ELF-1 (cell line): ENCODE measurements at regions not wholly inside any gene's neighbourhood (a gene's known extent, or its start where the extent isn't known, plus 50 kb on each side); places are given as distances from the start of the nearest gene placed in this dataset.

Source experiments
- DNase-seq: peaks from one replicate; pipeline ENCODE4 v3.0.0-alpha.2; 2016; ENCODE audit warnings: low read depth, low spot score

DNA sequence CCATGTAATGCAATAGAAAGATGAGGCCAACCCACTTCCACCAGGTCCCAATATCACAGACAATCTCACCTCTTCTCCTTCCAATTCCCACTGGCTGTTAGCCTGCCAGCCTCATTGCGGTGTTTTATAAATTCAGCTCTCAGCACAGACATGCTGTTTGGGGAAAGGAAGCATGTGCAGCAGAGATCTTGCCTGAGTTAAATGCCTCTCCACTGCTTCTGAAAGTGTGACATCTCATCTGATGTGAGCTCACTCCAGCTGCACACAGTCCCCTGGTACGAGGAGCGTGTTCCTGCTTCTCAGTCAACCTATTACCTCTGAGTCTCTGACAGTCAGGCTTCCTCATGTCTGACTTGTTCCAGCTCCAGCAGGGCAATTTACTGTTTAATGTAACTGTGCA is 122.7 kb upstream of the GUCY1A2 start:
- no peak for DNase-seq

DNA sequence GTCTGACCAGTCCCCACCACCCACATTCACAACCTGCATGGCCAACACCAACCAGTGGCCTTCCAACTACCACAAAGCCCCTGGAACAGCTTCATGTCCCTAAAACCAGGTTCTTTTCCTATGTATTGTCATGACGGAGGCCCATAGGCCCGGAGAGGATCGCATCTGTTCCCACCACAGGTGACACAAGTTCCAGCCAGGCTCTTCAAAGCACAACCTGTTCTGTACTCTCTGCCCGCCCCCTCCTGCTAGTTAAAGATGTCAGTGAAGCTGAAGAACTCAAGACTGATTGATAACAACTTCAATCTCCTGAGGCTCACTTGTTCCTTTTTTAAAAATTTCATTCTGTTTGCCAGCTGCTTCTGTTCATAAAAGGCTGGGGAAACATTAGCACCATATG is 121.1 kb upstream of the GUCY1A2 start:
- no peak for DNase-seq

DNA sequence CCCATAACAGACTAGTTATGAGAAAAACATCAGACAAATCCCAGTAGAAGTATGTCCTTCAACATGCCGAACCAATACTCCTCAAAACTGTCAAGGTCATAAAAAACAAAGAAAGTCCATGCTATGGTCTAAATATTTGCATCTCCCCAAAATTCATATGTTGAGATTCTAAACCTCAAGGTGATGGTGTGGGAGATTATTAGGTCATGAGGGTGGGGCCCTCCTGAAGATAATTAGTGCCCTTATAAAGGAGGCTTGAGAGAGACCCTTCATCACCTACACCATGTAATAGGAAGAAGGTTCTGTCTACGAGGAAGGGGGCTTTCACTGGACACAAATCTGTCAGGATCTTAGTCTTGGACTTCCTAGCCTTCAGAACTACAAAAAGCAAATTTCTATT is 118.6 kb upstream of the GUCY1A2 start:
- no peak for DNase-seq

DNA sequence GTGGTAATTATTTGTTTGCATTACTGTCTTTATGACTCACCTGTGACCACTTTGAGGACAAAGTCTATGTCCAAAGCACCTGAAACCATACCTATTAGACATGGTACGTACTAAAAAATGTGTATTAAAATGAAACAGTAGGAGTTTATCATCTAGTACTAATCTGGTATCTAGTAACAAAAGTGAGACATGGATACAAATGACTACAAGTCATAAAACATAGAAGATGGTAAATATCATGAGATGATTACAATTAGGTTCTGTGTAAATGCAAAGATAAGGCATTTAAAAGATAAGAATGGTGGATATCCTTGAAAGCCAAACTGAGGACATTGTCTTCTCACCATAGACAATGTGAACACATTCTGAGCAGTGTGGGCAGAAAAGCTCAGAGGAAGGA is 113.5 kb upstream of the GUCY1A2 start:
- no peak for DNase-seq

DNA sequence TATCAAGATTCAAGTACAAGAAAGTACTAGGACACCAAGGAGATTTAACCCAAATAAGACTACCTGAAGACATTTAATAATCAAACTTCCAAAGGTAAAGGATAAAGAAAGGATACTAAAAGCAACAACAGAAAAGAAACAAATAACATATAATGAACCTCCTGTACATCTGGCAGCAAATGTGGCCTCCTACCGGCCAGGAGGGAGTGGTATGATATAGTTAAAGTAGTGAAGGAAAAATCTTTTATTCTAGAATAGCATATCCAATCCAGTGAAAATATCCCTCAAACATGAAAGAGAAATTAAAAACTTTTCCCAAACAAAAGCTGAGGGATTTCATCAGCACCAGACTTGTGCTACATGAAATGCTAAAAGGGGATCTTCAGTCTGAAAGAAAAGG is 104.7 kb upstream of the GUCY1A2 start:
- DNase-seq = no peak

DNA sequence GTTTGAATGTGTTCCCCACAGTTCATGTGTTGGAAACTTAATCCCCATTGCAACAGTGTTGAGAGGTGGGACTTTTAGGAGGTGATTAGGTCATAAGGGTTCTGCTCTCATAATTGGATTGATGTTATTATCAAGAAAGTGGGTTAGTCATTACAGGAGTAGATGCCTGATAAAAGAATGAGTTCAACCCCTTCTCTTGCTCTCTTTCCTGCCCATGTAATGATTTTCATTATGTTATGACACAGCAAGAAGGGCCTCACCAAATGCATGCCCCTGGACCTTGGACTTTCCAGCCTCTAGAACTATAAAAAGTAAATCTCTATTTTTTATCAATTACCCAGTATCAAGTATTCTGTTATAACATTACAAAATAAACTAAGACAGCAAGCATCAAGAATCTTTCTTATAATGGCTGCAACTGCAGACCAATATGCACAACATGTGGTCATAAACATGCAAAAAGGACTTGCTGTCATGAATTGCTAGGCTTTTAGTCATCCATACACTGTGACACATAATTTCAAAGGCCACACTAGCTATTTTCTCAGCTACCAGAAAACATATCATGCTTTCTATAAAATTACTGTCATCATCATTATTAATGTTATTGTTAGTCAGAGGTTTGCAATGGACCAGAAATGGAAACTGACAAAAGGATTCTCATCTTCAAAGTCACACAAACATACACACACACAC is 99.9 kb upstream of the GUCY1A2 start:
- DNase-seq = no peak

DNA sequence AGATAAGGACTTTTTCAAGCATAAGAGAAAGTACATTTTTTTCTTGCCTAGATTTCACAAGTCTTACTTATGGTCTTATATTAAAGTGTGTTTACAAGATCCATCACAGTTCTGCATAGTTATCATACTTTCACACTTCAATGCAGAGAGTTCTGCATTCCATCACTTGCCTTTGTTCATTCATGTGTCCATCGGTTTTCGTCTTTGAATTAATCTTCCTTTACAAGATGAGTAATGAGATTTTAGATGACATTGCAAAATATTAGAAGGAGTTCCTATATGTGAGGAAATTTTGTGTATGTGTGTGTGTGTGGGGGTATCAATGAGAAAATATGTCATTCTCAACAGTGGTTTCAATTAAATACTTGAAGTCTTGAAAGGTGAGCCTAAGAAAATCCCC is 98.1 kb upstream of the GUCY1A2 start:
- no peak for DNase-seq

DNA sequence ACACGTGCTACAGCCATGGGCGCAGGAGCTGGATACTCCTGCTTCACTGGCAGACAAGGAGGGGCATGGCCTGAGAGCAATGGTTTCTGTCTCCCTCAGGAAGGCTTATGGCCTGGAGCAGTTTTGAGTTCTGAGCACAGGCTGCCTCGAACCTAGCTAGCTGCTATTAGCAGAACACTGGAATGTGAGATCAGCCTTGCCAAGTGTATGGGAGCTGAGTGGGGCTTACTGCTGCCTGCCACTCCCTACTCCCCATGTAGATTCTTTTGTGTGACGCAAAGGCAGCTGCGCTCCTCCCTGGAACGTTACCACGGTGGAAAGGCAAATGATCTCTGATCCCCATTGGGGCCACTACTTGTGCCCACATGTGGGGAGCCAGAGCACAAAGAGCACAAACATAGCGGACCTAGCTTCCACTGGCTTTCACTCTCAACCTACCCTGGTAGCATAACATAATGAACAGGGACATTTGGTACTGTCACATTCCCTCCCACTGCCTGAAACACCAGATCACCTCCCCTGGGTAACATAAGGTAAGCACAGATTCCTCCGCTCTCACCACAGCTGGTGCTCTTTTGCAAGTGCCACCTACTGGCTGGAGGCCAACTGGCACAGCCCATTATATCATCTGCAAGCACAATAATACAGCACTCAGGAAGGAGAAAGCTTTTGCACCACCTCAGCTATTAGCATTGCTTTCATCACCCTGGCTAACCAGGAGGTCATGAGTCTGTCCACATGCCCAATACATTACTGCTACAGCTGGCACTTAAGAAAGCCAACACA is 84.6 kb upstream of the GUCY1A2 start:
- DNase-seq = no peak

DNA sequence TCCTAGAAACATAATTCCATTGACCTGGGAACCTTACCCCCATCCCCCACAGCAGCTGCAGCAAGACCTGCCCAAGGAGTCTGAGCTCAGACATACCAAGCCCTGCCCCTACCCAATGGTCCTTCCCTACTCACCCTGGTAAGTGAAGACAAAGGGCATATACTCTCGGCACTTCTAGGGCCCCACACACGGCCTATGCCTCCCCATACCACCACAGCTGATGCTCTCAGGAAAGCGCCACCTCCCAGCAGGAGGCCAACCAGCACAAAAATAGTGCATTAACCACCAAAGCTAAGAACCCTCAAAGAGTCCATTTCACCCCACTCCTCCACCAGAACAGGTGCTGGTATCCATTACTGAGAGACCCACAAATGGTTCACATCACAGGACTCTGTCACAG is 74.4 kb upstream of the GUCY1A2 start:
- no peak for DNase-seq

DNA sequence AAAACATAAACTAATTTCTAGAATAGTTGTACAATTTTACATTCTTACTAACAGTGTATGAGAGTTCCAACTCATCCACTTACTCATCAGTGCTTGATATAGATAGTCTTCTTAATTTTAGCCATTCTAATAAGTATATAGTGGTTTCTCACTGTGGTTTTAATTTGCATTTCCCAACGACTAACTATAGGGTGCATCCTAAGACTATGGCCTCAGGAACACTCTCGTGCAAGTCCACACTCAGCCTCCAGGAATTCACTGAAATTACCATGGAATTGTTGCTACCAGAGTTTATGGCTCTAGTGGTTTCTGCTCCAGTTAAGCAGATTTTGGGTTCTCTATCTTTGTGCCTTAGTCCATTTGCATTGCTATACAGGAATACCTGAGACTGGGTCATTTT is 60.1 kb upstream of the GUCY1A2 start:
- no peak for DNase-seq

DNA sequence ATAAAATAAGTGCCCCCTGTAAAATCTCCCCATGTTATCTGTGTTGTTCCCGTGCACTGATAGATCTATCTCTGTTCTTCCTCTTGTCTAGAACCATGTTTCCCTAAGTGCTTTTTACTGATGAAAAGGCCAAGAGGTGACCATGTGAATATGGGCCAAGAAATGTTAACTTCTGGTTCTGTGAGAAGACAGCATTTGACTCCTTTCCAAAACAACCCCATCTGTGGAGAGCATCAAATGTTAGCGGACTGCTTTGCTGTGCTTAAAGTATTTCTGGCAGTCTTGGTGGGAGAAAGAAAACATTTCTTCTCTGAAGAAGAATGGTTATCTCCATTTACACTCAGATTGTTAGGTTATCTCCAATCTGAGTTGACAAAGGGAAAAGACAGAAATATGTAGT is 58.6 kb upstream of the GUCY1A2 start:
- no peak for DNase-seq

DNA sequence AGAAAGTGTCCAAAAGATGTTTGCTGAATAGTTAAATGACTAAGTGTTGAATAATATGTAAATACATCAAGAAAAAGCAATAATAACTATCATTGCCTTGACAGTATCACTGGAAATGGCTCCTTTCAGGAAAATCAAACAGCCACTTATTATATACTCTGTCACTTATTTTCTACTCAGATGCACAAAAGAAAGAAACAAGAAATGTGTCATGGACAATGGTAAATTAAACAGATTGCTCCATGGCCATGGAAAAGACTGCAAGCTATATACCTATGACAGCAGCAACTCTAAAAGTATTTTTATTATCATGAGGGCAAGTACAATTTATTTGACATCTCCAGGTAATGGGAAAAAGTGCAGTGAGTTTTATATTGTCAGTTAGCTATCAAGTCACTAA is 52.9 kb upstream of the GUCY1A2 start:
- DNase-seq = no peak
